Lung (tissue), 11 donors: ENCODE measurements at regions not wholly inside any gene's neighbourhood (a gene's known extent, or its start where the extent isn't known, plus 50 kb on each side); places are given as distances from the start of the nearest gene placed in this dataset.

Experiments
- ATAC-seq: fragments of 200-7000 bp; cut with Tn5 transposase; one replicate; pipeline ENCODE4 v1.9.1; 2020; ENCODE audit warnings: moderate number of reproducible peaks; ENCODE audit not compliant: insufficient read depth, low FRiP score
- DNase-seq, 3 donors: peaks; one replicate each; pipeline ENCODE4 v3.0.0-alpha.2; 2013 to 2017
- H3K27ac ChIP-seq, 2 donors: one replicate each; pipeline ENCODE4 v1.5.1; 2013; ENCODE audit warnings: mild to moderate bottlenecking in 2 of 2, moderate library complexity in 2 of 2, control low read depth in 1 of 2, inconsistent platforms in 1 of 2, low read depth in 1 of 2, low read length in 1 of 2
- H3K27me3 ChIP-seq, 3 donors: one replicate each; pipeline ENCODE4 v1.5.1; 2013; ENCODE audit warnings: low read length in 2 of 3; ENCODE audit not compliant: control insufficient read depth in 3 of 3, insufficient read depth in 3 of 3
- H3K36me3 ChIP-seq, 4 donors: one replicate each; pipeline ENCODE4 v1.5.1; 2013; ENCODE audit warnings: low read length in 4 of 4, mild to moderate bottlenecking in 1 of 4, moderate library complexity in 1 of 4; ENCODE audit not compliant: control insufficient read depth in 4 of 4, insufficient read depth in 4 of 4
- H3K4me1 ChIP-seq, 5 donors: one replicate each; pipeline ENCODE4 v1.5.1; 2013; ENCODE audit warnings: low read length in 5 of 5, mild to moderate bottlenecking in 2 of 5, moderate library complexity in 1 of 5; ENCODE audit not compliant: control insufficient read depth in 5 of 5, insufficient read depth in 5 of 5
- H3K4me3 ChIP-seq: one replicate; pipeline ENCODE4 v1.5.1; 2013; ENCODE audit warnings: mild to moderate bottlenecking, control low read depth, moderate library complexity
- H3K9ac ChIP-seq, 2 donors: one replicate each; pipeline ENCODE4 v1.5.1; 2013; ENCODE audit warnings: low read length in 2 of 2, control low read depth in 1 of 2; ENCODE audit not compliant: insufficient read depth in 1 of 2
- H3K9me3 ChIP-seq, 4 donors: one replicate each; pipeline ENCODE4 v1.5.1; 2013; ENCODE audit warnings: low read length in 3 of 4, mild to moderate bottlenecking in 1 of 4, moderate library complexity in 1 of 4; ENCODE audit not compliant: control insufficient read depth in 4 of 4, insufficient read depth in 3 of 4
- WGBS, 2 donors: extraction: QIAGEN DNeasy Blood & Tissue Kit; methylation state at CpG; one replicate each; pipeline ENCODE4 v1.1.7; 2013; 5-methylcytosine and 5-hydroxymethylcytosine counted together
- TF ChIP-seq, protein P1 (sequence below): IDR thresholded peaks from 2 replicates; pipeline ENCODE4 v1.5.1; 2012; ENCODE audit warnings: mild to moderate bottlenecking; ENCODE audit errors: control extremely low read depth, extremely low read depth
- donor health status: control.
- donor health status: control.
- donor health status: Bipolar disorder and iron deficiency.
- donor health status: healthy.
- donor health status: DM: yes; HTN: yes; CAD: no.

DNA sequence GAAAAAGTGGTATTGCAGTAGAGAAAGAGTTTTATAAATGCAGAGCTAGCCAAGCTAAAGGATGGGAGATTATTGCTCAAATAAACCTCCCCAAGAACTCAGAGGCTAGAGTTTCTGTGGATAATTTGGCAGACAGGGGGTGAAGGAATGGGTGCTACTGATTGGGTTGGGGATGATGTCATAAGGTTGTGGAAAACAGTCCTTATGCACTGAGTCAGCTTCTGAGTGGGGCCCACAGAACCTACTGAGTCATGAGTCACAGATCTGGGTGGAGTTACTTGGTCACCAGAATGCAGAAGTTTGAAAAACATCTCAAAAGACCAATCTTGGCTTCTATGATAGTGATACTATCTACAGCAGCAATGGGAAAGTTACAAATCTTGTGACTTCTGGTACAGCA lies 1146.7 kb downstream of the TYW1 start:
- no peak for ATAC-seq
- TF ChIP-seq, protein P1, sequence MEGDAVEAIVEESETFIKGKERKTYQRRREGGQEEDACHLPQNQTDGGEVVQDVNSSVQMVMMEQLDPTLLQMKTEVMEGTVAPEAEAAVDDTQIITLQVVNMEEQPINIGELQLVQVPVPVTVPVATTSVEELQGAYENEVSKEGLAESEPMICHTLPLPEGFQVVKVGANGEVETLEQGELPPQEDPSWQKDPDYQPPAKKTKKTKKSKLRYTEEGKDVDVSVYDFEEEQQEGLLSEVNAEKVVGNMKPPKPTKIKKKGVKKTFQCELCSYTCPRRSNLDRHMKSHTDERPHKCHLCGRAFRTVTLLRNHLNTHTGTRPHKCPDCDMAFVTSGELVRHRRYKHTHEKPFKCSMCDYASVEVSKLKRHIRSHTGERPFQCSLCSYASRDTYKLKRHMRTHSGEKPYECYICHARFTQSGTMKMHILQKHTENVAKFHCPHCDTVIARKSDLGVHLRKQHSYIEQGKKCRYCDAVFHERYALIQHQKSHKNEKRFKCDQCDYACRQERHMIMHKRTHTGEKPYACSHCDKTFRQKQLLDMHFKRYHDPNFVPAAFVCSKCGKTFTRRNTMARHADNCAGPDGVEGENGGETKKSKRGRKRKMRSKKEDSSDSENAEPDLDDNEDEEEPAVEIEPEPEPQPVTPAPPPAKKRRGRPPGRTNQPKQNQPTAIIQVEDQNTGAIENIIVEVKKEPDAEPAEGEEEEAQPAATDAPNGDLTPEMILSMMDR, result no peak
- DNase-seq, result no peak
- no peak overlapping the region for H3K27ac ChIP-seq
- H3K27me3 ChIP-seq, result peaks cover 0 to 25% (median 0%) of the 10 kb centered on the region in 3 donors
- H3K4me1 ChIP-seq, result no peaks in the 10 kb centered on the region
- no peak overlapping the region for H3K9ac ChIP-seq
- no peak overlapping the region for H3K4me3 ChIP-seq
- no peaks in the 10 kb centered on the region for H3K36me3 ChIP-seq
- H3K9me3 ChIP-seq, result peaks cover 0 to 19% (median 14%) of the 10 kb centered on the region in 4 donors

DNA sequence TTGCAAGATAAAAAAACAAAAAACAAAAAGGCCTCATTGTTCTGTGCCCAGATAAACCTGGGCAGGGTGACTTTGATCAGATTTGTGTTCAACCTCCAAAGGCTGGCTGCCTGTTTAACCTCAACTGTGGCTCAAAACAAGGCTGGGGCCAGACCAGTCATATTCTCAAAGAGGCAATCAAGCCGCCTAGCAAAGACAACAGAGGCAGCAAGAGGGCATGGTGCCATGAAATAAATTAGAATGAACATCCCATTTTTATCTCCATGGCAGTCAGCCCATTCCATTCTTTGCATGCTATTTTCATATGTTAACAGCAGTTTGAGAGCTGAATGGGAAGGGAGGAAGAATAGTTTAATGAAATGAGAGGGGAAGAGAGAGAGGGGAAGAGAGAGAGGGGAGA lies 1150.3 kb downstream of the TYW1 start:
- DNase-seq (peak in 2 of 3 donors; percentile 10 to 32), ATAC-seq (no peak)
- 39 to 48% methylated on average over 1 of the region's 1 CpG for WGBS, 2 donors
- Histone ChIP-seq H3K27me3 (peaks cover 0 to 33% (median 0%) of the 10 kb centered on the region in 3 donors), H3K9ac (no peak overlapping the region), H3K4me1 (no peaks in the 10 kb centered on the region), H3K9me3 (peaks cover 0 to 19% (median 12%) of the 10 kb centered on the region in 4 donors), H3K36me3 (no peaks in the 10 kb centered on the region), H3K27ac (no peak overlapping the region), H3K4me3 (no peak overlapping the region)
- TF ChIP-seq, protein P1, result no peak

DNA sequence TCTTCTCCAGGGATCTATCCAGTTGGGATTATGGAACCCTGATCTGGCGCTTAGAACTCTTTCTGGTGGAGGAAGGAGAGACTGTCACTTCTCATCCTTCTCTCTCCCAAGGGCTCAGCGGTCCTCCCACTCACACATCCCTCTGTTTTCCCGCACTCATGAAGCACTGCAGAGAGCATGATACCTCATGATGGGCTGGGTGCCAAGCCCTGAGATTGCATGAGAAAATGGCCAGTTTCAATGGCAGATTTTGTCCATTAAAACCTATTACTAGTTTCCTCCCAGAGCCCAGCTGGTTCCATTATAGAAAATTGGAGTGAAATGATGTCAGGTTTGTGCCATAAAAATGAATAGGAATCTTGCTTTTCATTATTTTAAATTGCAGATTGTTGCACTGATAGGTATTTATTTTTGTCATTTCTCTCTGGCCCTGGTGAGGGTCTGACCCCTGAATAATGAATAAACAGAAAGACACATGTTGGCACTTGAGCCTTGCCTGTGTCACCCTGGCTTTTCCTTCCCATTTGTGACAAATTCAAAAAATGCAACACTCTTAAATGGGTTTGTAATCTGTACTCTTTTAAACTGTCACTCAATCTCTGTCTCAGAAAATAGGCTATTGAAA lies 1151.1 kb downstream of the TYW1 start:
- Histone ChIP-seq H3K4me1 (no peaks in the 10 kb centered on the region), H3K9me3 (peaks cover 0 to 13% (median 8%) of the 10 kb centered on the region in 4 donors), H3K27ac (no peak overlapping the region), H3K4me3 (no peak overlapping the region), H3K9ac (no peak overlapping the region), H3K36me3 (no peaks in the 10 kb centered on the region), H3K27me3 (peaks cover 0 to 41% (median 0%) of the 10 kb centered on the region in 3 donors)
- 62 to 87% methylated on average over 3 of the region's 3 CpGs for whole genome bisulfite sequencing, 2 donors
- DNase-seq (peak in 1 of 3 donors; percentile 6), ATAC-seq (no peak)
- TF ChIP-seq, protein P1, result no peak

DNA sequence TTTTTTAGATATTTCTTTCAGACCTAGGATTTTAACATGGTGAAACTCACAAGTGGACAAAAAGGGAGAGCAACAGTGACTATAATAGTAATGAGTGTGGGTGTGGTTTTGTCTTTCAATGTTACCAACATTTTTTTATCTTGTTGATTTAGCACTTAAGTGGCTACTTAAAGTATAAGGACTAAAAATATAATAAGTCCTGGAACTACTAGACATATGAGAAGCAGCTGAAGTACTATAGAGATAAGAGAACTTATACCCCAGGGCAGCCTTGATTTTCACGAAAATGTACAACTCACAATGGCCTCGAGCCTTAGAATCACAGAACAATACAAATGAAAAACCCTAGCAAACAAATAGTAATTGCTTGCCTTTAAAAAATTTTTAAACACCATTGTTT lies 1151.8 kb downstream of the TYW1 start:
- peaks cover 0 to 43% (median 0%) of the 10 kb centered on the region in 3 donors for H3K27me3 ChIP-seq
- H3K9me3 ChIP-seq, result peaks cover 0 to 6% (median 3%) of the 10 kb centered on the region in 4 donors
- WGBS, 2 donors, result 66 to 70% methylated on average over 2 of the region's 2 CpGs
- ATAC-seq (no peak), DNase-seq (peak in 2 of 3 donors; percentile 21 to 29)
- no peaks in the 10 kb centered on the region for H3K4me1 ChIP-seq
- H3K27ac ChIP-seq, result no peak overlapping the region
- TF ChIP-seq, protein P1, result no peak
- H3K4me3 ChIP-seq, result no peak overlapping the region
- no peak overlapping the region for H3K9ac ChIP-seq
- H3K36me3 ChIP-seq, result no peaks in the 10 kb centered on the region
